NCI-H774 (cell line): ENCODE measurements at regions not wholly inside any gene's neighbourhood (a gene's known extent, or its start where the extent isn't known, plus 50 kb on each side); places are given as distances from the start of the nearest gene placed in this dataset.

ENCODE experiments used
- DNase-seq: peaks from one replicate; lab custom pipeline; 2025; lab: John Stamatoyannopoulos, UW

GRCh38 chr10:105879401-105879800, 1238.3 kb downstream of the SORCS3 start:
- no peak for DNase-seq

DNA sequence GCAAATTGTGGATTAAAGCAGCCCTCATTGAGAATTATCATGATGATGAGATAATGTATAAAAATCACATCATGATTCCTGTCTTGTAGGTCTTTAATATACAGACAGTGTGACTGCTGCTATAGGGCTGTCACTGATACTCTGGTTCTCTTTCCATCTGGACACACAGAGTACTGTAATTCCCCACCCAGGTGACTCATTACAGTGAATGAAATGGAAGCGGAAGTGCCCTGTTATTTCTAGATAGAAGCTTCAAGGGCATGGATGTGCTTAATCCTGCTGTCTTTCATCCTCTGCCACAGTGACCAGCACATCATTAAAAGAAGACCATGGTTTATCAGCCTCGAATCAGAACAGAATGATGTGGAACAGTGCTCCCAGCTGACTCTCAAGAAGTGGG, 1234.0 kb downstream of the SORCS3 start:
- no peak for DNase-seq

- no peak for DNase-seq
Observed at GRCh38 chr10:105872665-105873064, 1231.6 kb downstream of the SORCS3 start.

DNA sequence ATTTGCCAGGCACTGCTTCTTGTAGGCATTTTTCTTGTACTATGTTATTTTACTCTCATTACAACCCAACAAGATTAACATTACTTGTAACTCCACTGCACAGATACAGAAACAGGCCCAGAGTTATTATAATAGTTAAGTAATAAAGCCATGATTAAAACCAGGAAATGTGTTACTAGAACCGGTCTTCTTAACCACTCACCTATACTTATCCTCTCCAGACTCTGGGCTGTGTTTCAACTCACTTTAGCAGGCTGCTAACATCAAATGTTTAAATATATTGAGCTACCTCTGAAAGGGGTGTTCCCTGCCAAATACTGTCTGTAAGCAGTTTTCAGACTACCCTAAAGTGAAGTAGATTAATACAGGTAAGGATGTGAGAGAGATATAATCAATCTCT, 1227.8 kb downstream of the SORCS3 start:
- DNase-seq, result no peak

DNA sequence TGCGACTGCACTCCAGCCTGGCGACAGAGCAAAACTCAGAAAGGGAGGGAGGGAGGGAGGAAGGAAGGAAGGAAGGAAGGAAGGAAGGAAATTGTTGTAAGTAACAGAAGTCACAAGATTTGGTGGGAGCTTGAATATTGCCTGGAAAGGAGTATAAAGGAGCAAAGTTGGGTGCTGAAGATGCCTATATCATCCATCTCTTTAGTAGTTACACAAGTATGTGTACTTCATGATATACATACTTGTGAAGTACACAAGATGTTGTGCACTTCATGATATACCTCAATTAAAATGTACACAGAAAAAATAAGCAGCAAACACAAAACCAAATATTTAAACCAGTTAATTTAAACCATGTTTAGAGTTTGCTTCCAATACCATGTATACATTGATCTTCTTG, 1223.8 kb downstream of the SORCS3 start:
- no peak for DNase-seq

DNA sequence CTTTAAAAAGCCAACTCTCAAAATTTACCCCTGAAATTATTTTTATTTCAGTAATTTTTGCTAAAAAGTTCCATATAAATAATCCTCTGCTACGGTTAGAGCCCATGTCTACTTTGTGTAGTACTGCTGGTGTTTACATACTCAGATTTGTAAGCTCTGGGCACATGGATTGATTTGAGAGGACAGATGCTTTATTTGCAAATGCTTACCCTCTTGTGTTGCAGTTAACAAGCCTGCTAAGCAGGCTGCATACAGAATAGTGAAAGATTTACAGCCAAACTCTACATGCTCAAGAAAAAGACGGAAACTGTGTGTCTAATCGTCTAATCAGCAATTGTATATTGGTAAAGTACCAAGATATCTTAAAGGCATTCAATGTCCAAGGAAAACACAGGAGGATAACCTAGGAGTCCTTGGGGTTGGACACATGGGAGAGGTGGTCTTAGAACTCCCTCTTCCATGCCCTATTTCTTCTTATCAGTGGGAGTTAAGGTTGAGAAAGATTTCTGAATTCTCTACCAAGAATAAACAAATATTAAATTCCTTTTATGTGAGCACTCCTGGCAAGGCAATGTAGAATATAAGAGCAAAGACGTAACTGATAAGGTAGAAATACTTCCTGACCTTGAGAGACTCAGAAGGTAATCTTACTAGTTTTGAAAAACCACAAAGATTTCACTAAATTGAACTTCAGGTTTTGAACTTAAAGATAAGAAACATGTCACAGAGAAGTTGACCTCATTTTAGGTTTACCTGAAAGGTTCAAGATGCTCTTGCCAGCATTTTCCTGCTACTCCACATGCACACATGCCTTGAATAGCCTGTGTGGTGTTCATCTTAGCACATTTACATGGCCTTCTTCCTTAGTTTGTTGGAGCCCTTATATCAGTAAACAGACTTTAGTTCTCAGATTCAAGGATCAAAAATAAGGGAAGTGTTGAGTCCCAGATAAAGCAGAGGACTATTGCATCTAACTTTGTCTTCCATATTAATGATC, 1216.5 kb downstream of the SORCS3 start:
- DNase-seq, result no peak

- DNase-seq, result no peak
Observed at GRCh38 chr10:105855791-105856190, 1214.7 kb downstream of the SORCS3 start.

GRCh38 chr10:105844676-105845570, 1203.8 kb downstream of the SORCS3 start:
- DNase-seq, result no peak

- DNase-seq, result no peak
Observed at GRCh38 chr10:105844241-105844640, 1203.2 kb downstream of the SORCS3 start.

DNA sequence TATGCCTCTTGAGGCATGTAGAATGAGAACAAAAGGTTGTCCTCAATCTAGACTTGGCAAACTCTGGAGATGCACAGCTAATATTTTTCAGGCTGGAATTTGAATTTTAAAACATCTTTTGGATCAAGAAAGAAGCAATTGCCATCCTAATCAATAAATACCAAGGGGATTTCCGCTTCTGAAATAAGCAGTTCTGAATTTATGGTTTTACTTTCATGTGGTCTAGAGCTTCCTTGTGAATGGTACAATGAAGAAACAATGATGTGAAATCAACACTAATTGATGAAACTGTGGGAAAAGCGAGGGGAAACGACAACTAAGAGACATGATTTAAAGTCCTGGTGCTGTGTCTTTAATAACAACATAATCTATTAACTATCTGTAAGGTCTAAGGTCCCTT, 1202.7 kb downstream of the SORCS3 start:
- no peak for DNase-seq

- no peak for DNase-seq
Observed at GRCh38 chr10:105840288-105840770, 1199.2 kb downstream of the SORCS3 start.

- DNase-seq, result no peak
Observed at GRCh38 chr10:105838392-105838791, 1197.3 kb downstream of the SORCS3 start.

DNA sequence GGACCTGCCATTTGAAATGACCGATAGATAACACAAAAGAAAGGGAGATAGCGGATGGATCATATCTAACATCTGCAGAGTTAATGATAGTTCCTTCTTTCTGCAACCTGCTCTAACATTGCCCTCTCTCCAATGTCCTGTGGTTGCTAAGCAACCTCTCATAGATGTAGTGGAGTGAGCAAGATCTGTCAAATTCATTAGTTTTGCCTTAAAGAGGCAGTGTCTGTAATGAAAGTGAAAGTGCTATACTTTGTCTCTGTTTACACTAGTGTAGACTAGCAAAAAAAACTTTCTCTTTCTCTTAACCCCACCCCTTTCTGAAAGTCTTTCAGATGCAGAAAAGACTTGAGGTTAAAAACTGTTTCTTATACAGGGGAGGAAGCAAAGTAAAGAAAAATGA, 1196.9 kb downstream of the SORCS3 start:
- DNase-seq, result peak; percentile 13

DNA sequence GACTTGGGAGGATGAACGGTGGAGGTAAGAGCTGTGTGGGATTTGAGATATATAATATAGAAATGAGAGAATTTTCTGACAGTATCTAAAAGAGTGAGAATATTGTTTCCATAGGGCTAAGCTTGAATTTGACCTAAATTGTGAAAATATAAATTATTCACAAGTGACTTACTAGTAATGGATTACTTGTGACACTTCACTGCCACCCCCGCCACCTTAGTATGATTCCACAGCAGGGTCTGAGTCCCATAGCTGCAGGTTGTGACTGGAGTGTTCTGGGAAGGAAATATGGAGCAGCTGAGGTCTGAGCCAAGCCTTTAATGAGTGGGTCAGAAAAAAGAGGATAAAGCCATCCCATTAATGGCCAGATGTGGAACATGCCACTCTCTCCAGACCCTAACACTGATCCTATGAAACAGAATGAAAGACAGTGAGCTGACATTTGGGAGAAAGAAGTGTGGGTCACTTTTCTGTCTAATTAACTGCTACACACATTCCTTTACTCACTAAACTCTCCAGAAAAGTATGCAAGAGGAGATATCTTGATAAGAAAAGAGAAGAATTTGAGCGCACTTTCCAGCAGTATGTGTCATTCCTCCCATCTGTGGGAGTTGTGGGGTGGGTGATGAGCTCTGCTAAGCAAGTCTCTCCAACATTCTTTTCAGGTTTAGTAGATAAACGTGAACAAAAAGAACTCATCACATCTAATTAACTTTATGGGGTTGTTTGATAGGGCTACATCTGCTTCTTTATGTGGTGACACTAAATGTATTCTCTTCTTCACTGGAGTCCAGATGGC, 1193.4 kb downstream of the SORCS3 start:
- no peak for DNase-seq

DNA sequence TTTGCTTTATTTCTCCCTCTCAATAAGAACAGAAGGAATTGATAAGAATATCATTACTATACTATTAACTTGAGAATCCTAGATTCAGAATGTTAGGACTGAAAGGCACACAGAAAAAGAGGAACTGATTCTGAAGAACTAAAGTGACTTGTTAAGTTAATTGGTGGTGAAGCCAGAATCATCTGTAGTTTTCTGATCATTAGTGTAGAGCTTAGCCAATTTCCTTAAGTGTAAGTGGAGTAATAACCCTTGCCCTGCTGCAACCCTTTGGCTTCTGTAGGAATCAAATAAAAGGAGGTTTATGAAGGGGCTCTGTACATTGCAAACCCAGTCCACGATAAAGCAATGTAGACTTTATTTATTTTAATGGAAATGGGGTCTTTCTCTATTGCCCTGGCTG, 1186.0 kb downstream of the SORCS3 start:
- DNase-seq, result no peak

DNA sequence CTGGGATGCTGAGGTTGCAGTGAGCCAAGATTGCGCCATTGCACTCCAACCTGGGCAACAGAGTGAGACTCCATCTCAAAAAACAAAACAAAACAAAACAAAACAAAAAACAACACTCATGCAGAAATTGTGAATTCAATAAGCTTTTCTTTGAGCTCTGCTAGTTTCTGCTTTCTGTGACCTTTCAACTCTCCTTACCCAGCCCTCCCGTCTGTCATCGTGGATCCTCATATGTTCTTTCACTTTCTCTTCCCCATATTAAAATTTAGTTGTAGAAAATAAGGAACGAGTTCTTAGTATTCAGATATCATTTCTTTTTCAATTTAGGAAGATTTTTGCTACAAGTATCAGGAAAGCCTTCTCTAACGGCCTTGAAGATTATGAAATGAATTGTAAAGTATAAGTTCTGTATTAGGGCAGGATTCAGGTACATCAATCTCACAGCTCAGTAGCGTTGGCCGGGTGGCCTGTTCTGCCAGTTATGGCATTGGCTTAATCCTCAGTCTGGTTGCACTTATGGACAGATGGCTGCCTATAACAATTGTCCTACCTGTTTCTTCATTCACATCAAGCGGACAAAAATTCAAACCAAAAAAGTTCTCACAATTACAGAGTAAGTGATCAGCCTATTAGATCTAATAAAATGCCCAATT, 1167.0 kb downstream of the SORCS3 start:
- no peak for DNase-seq

DNA sequence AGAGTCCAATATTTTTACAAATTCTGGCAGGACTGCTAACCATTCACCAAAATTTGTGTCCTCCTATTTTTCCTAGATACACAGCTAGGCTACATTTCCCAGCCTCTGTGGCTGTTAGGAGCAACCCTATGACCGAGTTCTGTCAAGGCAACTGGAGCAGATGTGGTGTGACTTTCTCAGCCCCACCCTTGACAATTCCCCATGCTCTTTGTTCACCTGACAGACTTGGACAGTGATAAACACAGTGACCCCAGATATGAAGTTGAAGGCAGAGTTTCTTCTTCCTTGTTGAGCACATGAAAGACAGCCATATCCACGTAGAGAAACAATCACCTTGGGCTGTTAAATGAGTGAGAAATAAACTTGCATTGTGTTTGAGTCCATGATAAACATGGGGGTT, 1162.1 kb downstream of the SORCS3 start:
- no peak for DNase-seq

- DNase-seq, result no peak
Observed at GRCh38 chr10:105800641-105801040, 1159.6 kb downstream of the SORCS3 start.

- DNase-seq, result no peak
Observed at GRCh38 chr10:105798328-105798889, 1157.3 kb downstream of the SORCS3 start.

- DNase-seq, result peak; percentile 8
Observed at GRCh38 chr10:105797234-105797890, 1156.3 kb downstream of the SORCS3 start.
